ENCODE measurements at regions not wholly inside any gene's neighbourhood (a gene's known extent, or its start where the extent isn't known, plus 50 kb on each side); places are given as distances from the start of the nearest gene placed in this dataset.

- no peak overlapping the region for H3K9ac ChIP-seq (ENCODE audit: low read length)
- CTCF ChIA-PET: no interaction called here
- no TSS peak for BruUV-seq (replicated peaks)
Observed at GRCh38 chr5:124124711-124125229, 612.8 kb downstream of the CSNK1G3 start.

More at GRCh38 chr5:124124711-124125229, 612.8 kb downstream of the CSNK1G3 start:
- Histone ChIP-seq H3K27me3 (ENCODE audit: insufficient read depth, low read length) (no peaks in the 10 kb centered on the region), H3K9me3 (ENCODE audit: control insufficient read depth in 1 of 2, insufficient read depth in 1 of 2, low read depth in 1 of 2, low read length in 2 of 2) (no peaks in the 10 kb centered on the region), H3K36me3 (ENCODE audit: control insufficient read depth in 1 of 2, insufficient read depth in 2 of 2, low read length in 2 of 2) (no peaks in the 10 kb centered on the region), H3K9me2 (ENCODE audit: insufficient read depth) (no peaks in the 10 kb centered on the region), H3K4me2 (ENCODE audit: low read length) (no peak overlapping the region), H3K27ac (ENCODE audit: low read depth, low read length) (no peak overlapping the region), H3K79me2 (ENCODE audit: insufficient read depth, low read length) (no peaks in the 10 kb centered on the region), H3K4me1 (ENCODE audit: control insufficient read depth in 1 of 2, insufficient read depth in 2 of 2, low read length in 2 of 2) (no peaks in the 10 kb centered on the region), H2AFZ (ENCODE audit: low read depth, low read length, poor library complexity, severe bottlenecking) (no peak overlapping the region), H4K20me1 (ENCODE audit: insufficient read depth) (no peaks in the 10 kb centered on the region), H3K4me3 (replicated peaks in 1 of 2; ENCODE audit: low read depth in 1 of 2, low read length in 2 of 2) (no peak overlapping the region)
- POLR2A ChIA-PET: no interaction called here
- DNase-seq (ENCODE audit: low read depth, low spot score): no peak
- TF ChIP-seq EGR1 (IDR thresholded peaks at IDR 0.05; ENCODE audit: low read depth) (no peak), JUND (IDR thresholded peaks at IDR 0.05) (no peak), ZFX (IDR thresholded peaks at IDR 0.05) (no peak), CTCF (IDR thresholded peaks at IDR 0.05 in 2 of 3, conservative IDR thresholded peaks at IDR 0.05 in 1 of 3; ENCODE audit: borderline replicate concordance in 1 of 3, insufficient read depth in 1 of 3, low read depth in 2 of 3, low read length in 2 of 3) (no peak), ATF3 (IDR thresholded peaks at IDR 0.05) (no peak), CBX3 (IDR thresholded peaks at IDR 0.05; ENCODE audit: low read depth) (no peak), SP1 (IDR thresholded peaks at IDR 0.05; ENCODE audit: low read depth) (no peak), EZH2phosphoT487 (IDR thresholded peaks at IDR 0.05; ENCODE audit: borderline replicate concordance) (no peak), YY1 (IDR thresholded peaks at IDR 0.05; ENCODE audit: extremely low read depth, insufficient replicate concordance, low read depth, low read length) (no peak), CEBPB (IDR thresholded peaks at IDR 0.05; ENCODE audit: low read depth) (no peak)
- no peak for ATAC-seq
- intact Hi-C loops (cut with micrococcal nuclease): no loop called here
- RAD21 ChIA-PET (ENCODE audit: low non-redundant PET in 1 of 2, low total read pairs in 2 of 2, uncharacterized antibody in 2 of 2, unreplicated experiment in 2 of 2): no interaction called here

Measured in HCT116 (cell line).